ENCODE measurements at regions not wholly inside any gene's neighbourhood (a gene's known extent, or its start where the extent isn't known, plus 50 kb on each side); places are given as distances from the start of the nearest gene placed in this dataset.
"Not testable (repeated sequence)": the region's sequence is repeated elsewhere in the genome, so short reads cannot be mapped to it uniquely, and the experiment has no call there.

- Mint-ChIP-seq H3K36me3 (ENCODE audit: low read depth) (no peaks in the 10 kb centered on the region), H3K27ac (no peak overlapping the region), H3K4me1 (no peaks in the 10 kb centered on the region), H3K4me3 (no peak overlapping the region), H3K27me3 (peaks cover 4% of the 10 kb centered on the region), H3K9me3 (no peaks in the 10 kb centered on the region)
- DNase-seq, result no peak
- CTCF ChIA-PET, result no interaction called here
- POLR2A ChIA-PET, result no interaction called here
Measured at GRCh38 chr2:105517814-105518705, 119.2 kb upstream of the FHL2 start.

GRCh38 chr2:105515581-105516415 is 116.9 kb upstream of the FHL2 start:
- Mint-ChIP-seq H3K4me1 (no peaks in the 10 kb centered on the region), H3K36me3 (ENCODE audit: low read depth) (no peaks in the 10 kb centered on the region), H3K27ac (no peak overlapping the region), H3K9me3 (no peaks in the 10 kb centered on the region), H3K27me3 (peaks cover 15% of the 10 kb centered on the region), H3K4me3 (no peak overlapping the region)
- CTCF ChIA-PET, result no interaction called here
- POLR2A ChIA-PET, result no interaction called here
- DNase-seq, result no peak

- Mint-ChIP-seq H3K27ac (no peak overlapping the region), H3K9me3 (no peaks in the 10 kb centered on the region), H3K36me3 (ENCODE audit: low read depth) (no peaks in the 10 kb centered on the region), H3K4me1 (no peaks in the 10 kb centered on the region), H3K4me3 (no peak overlapping the region), H3K27me3 (peaks cover 17% of the 10 kb centered on the region)
- DNase-seq, result no peak
- ChIA-PET CTCF (no interaction called here), POLR2A (no interaction called here)
Measured at GRCh38 chr2:105514576-105514975, 115.7 kb upstream of the FHL2 start.

GRCh38 chr2:105510761-105511528 is 112.1 kb upstream of the FHL2 start:
- ChIA-PET CTCF (interaction anchor here (0.5 kb wide), 1 partner anchor 391 kb away, joined by 3 read pairs; no protein-coding TSS in a partner anchor), POLR2A (no interaction called here)
- Mint-ChIP-seq H3K4me3 (no peak overlapping the region), H3K36me3 (ENCODE audit: low read depth) (no peaks in the 10 kb centered on the region), H3K27ac (no peak overlapping the region), H3K27me3 (peaks cover 17% of the 10 kb centered on the region), H3K9me3 (no peaks in the 10 kb centered on the region), H3K4me1 (no peaks in the 10 kb centered on the region)
- DNase-seq, result no peak

- no peak for DNase-seq
- H3K36me3 Mint-ChIP-seq (ENCODE audit: low read depth), result no peaks in the 10 kb centered on the region
- H3K27ac Mint-ChIP-seq, result no peak overlapping the region
- ChIA-PET POLR2A (no interaction called here), CTCF (no interaction called here)
- H3K4me1 Mint-ChIP-seq, result no peaks in the 10 kb centered on the region
- no peaks in the 10 kb centered on the region for H3K9me3 Mint-ChIP-seq
- no peak overlapping the region for H3K4me3 Mint-ChIP-seq
- H3K27me3 Mint-ChIP-seq, result peaks cover 16% of the 10 kb centered on the region
Measured at GRCh38 chr2:105509269-105510086, 110.6 kb upstream of the FHL2 start.

- CTCF ChIA-PET; H3K27ac Mint-ChIP-seq; DNase-seq; H3K9me3 Mint-ChIP-seq; POLR2A ChIA-PET; H3K36me3 Mint-ChIP-seq (ENCODE audit: low read depth); H3K4me1 Mint-ChIP-seq; H3K4me3 Mint-ChIP-seq: not testable (repeated sequence)
- peaks cover 11% of the 10 kb centered on the region for H3K27me3 Mint-ChIP-seq
Measured at GRCh38 chr2:105506860-105507259, 108.0 kb upstream of the FHL2 start.

- Mint-ChIP-seq H3K27ac (no peak overlapping the region), H3K9me3 (peaks cover 4% of the 10 kb centered on the region), H3K36me3 (ENCODE audit: low read depth) (no peaks in the 10 kb centered on the region), H3K4me3 (no peak overlapping the region), H3K4me1 (peaks cover 3% of the 10 kb centered on the region), H3K27me3 (peaks cover 12% of the 10 kb centered on the region)
- ChIA-PET CTCF (no interaction called here), POLR2A (no interaction called here)
- DNase-seq, result no peak
Measured at GRCh38 chr2:105504459-105504858, 105.6 kb upstream of the FHL2 start.

- H3K9me3 Mint-ChIP-seq, result peaks cover 4% of the 10 kb centered on the region
- peaks cover 14% of the 10 kb centered on the region for H3K27me3 Mint-ChIP-seq
- H3K4me1 Mint-ChIP-seq, result peaks cover 3% of the 10 kb centered on the region
- ChIA-PET CTCF (interaction anchor here (0.6 kb wide), 1 partner anchor 157 kb away, joined by 3 read pairs; no protein-coding TSS in a partner anchor), POLR2A (no interaction called here)
- H3K4me3 Mint-ChIP-seq, result no peak overlapping the region
- no peaks in the 10 kb centered on the region for H3K36me3 Mint-ChIP-seq (ENCODE audit: low read depth)
- DNase-seq, result no peak
- no peak overlapping the region for H3K27ac Mint-ChIP-seq
Measured at GRCh38 chr2:105502625-105503334, 103.9 kb upstream of the FHL2 start.

GRCh38 chr2:105498281-105498846 is 99.5 kb upstream of the FHL2 start:
- peaks cover 16% of the 10 kb centered on the region for H3K27me3 Mint-ChIP-seq
- ChIA-PET CTCF (no interaction called here), POLR2A (no interaction called here)
- peaks cover 4% of the 10 kb centered on the region for H3K9me3 Mint-ChIP-seq
- no peak overlapping the region for H3K27ac Mint-ChIP-seq
- no peaks in the 10 kb centered on the region for H3K36me3 Mint-ChIP-seq (ENCODE audit: low read depth)
- no peak overlapping the region for H3K4me3 Mint-ChIP-seq
- peaks cover 3% of the 10 kb centered on the region for H3K4me1 Mint-ChIP-seq
- no peak for DNase-seq

GRCh38 chr2:105497094-105497493 is 98.2 kb upstream of the FHL2 start:
- peaks cover 15% of the 10 kb centered on the region for H3K27me3 Mint-ChIP-seq
- H3K4me1 Mint-ChIP-seq, result peaks cover 3% of the 10 kb centered on the region
- H3K9me3 Mint-ChIP-seq, result peaks cover 4% of the 10 kb centered on the region
- CTCF ChIA-PET, result no interaction called here
- no peak overlapping the region for H3K4me3 Mint-ChIP-seq
- no peak for DNase-seq
- no peak overlapping the region for H3K27ac Mint-ChIP-seq
- no peaks in the 10 kb centered on the region for H3K36me3 Mint-ChIP-seq (ENCODE audit: low read depth)
- POLR2A ChIA-PET, result no interaction called here

GRCh38 chr2:105496271-105496670 is 97.4 kb upstream of the FHL2 start:
- H3K9me3 Mint-ChIP-seq, result peaks cover 3% of the 10 kb centered on the region
- H3K4me3 Mint-ChIP-seq, result no peak overlapping the region
- no peaks in the 10 kb centered on the region for H3K36me3 Mint-ChIP-seq (ENCODE audit: low read depth)
- ChIA-PET CTCF (no interaction called here), POLR2A (no interaction called here)
- H3K27ac Mint-ChIP-seq, result no peak overlapping the region
- H3K27me3 Mint-ChIP-seq, result peaks cover 18% of the 10 kb centered on the region
- peaks cover 3% of the 10 kb centered on the region for H3K4me1 Mint-ChIP-seq
- no peak for DNase-seq
